Spinal cord (tissue), 9 donors: ENCODE measurements at regions not wholly inside any gene's neighbourhood (a gene's known extent, or its start where the extent isn't known, plus 50 kb on each side); places are given as distances from the start of the nearest gene placed in this dataset.

ENCODE experiments used
- DNase-seq, 6 donors: peaks; one replicate each; pipeline versions ENCODE4 v3.0.0 to v3.0.0-alpha.2; 2013 to 2015; ENCODE audit warnings: low spot score in 6 of 6, low read depth in 4 of 6
- H3K27ac ChIP-seq: one replicate; pipeline ENCODE4 v1.5.1; 2013; ENCODE audit warnings: low read depth, low read length, control low read depth
- H3K27me3 ChIP-seq: one replicate; pipeline ENCODE4 v1.6.1; 2013; ENCODE audit warnings: low read length; ENCODE audit not compliant: control insufficient read depth, insufficient read depth
- H3K36me3 ChIP-seq: one replicate; pipeline ENCODE4 v1.6.1; 2013; ENCODE audit warnings: low read length; ENCODE audit not compliant: control insufficient read depth, insufficient read depth
- H3K4me1 ChIP-seq: one replicate; pipeline ENCODE4 v1.6.1; 2013; ENCODE audit warnings: low read length; ENCODE audit not compliant: control insufficient read depth, insufficient read depth
- H3K4me3 ChIP-seq: one replicate; pipeline ENCODE4 v1.5.1; 2013; ENCODE audit warnings: low read depth, low read length, control low read depth
- H3K9me3 ChIP-seq: one replicate; pipeline ENCODE4 v1.6.1; 2013; ENCODE audit warnings: low read length; ENCODE audit not compliant: control insufficient read depth, insufficient read depth
- WGBS: methylation state at CpG from one replicate; pipeline ENCODE4 v1.1.5; 2013; ENCODE audit warnings: missing lambda C conversion rate; ENCODE audit not compliant: insufficient coverage; 5-methylcytosine and 5-hydroxymethylcytosine counted together
- donor health status: healthy.

DNA sequence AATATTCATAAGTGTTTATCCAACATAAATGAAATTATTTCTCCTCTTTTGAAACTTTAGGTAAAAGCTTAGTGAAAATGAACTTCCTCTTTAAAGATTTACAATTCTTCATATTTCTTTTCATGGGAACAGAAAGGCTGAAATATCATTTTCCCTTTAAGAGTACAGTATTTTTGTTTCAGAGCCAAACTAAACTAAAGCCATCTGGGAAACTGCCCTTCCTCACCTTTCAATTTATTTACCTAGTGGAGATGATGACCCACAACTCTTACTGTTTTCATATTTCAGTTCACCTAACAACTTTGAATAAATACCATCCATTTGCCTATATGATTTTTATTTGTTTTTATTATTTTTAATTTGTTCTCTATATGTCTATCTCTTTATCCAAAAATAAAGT is 105.4 kb downstream of the ALX1 start:
- no peaks in the 10 kb centered on the region for H3K4me1 ChIP-seq
- H3K36me3 ChIP-seq = no peaks in the 10 kb centered on the region
- no peak overlapping the region for H3K27ac ChIP-seq
- H3K27me3 ChIP-seq = no peaks in the 10 kb centered on the region
- H3K9me3 ChIP-seq = no peaks in the 10 kb centered on the region
- DNase-seq = no peak
- H3K4me3 ChIP-seq = no peak overlapping the region

DNA sequence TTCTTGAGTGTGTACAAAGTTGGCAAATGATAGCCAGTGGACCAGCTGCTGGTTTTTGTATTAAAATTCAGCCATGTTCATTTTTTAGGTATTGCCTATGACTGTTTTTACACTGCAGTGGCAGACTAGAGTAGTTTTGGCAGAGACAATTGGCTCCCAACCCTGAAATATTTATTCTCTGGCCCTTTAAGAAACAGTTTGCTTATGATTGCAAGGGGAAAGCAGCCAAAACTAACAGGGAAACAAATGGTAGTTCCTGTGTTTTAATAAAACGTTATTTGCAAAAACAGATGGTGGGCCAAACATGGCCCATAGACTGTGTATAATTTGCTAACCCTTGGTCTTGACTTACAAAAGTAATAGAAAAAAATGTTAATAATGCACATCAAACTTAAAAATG is 110.2 kb downstream of the ALX1 start:
- Histone ChIP-seq H3K36me3 (no peaks in the 10 kb centered on the region), H3K4me1 (no peaks in the 10 kb centered on the region), H3K27me3 (no peaks in the 10 kb centered on the region), H3K4me3 (no peak overlapping the region), H3K27ac (no peak overlapping the region), H3K9me3 (no peaks in the 10 kb centered on the region)
- peak in 2 of 6 donors; percentile 17 to 40 for DNase-seq
- no CpG with 5 or more reads among the region's 1 CpG for WGBS

DNA sequence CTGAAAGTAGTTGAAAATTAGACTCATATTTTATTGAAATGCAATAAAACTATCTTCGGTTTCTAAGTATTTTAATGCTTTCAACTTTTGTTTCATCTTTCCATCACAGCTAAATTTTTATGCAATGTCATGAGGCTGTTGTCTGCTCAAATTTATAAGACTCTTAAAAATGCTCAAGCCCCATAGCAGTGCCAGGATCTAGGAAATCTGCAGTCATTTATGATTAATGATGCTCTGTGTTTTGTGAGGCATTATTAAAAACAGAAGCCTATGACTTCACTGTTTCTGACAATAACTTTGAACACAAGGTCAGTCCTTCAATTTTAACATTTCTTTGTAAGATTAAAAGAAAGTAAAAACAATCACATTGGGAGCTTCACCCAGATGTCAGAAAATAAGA is 112.5 kb downstream of the ALX1 start:
- no CpG with 5 or more reads among the region's 1 CpG for WGBS
- Histone ChIP-seq H3K9me3 (no peaks in the 10 kb centered on the region), H3K4me3 (no peak overlapping the region), H3K36me3 (no peaks in the 10 kb centered on the region), H3K27me3 (no peaks in the 10 kb centered on the region), H3K27ac (no peak overlapping the region), H3K4me1 (no peaks in the 10 kb centered on the region)
- DNase-seq = peak in 1 of 6 donors; percentile 5

- no peaks in the 10 kb centered on the region for H3K36me3 ChIP-seq
- DNase-seq = no peak
- no peaks in the 10 kb centered on the region for H3K27me3 ChIP-seq
- H3K4me3 ChIP-seq = no peak overlapping the region
- H3K4me1 ChIP-seq = no peaks in the 10 kb centered on the region
- H3K27ac ChIP-seq = no peak overlapping the region
- no peaks in the 10 kb centered on the region for H3K9me3 ChIP-seq
These were observed 113.6 kb downstream of the ALX1 start for GRCh38 chr12:85393606-85394005.

- H3K27me3 ChIP-seq = no peaks in the 10 kb centered on the region
- 20% methylated on average over 1 of the region's 3 CpGs for WGBS
- H3K4me3 ChIP-seq = no peak overlapping the region
- H3K36me3 ChIP-seq = no peaks in the 10 kb centered on the region
- H3K4me1 ChIP-seq = no peaks in the 10 kb centered on the region
- H3K27ac ChIP-seq = no peak overlapping the region
- H3K9me3 ChIP-seq = no peaks in the 10 kb centered on the region
- no peak for DNase-seq
These were observed 114.0 kb downstream of the ALX1 start for GRCh38 chr12:85394065-85394464.

DNA sequence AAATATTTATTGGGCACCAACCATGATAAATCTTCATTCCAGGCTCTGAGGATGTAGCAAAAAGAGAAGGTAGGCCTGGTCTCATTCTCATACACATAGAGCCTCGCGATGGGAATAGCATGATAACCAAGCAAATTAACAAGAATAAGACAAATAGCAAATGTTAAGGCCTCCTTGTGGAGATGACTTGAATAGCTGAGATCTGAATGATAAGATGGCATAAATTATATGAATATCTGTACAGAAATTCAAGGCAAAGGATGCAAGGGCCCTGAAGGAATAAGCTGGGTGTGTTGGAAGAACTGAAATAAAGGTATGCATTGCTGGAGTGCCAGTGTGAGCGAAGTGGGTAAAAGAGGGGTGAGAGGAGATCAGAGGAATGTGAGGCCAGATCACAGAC is 114.8 kb downstream of the ALX1 start:
- Histone ChIP-seq H3K27ac (no peak overlapping the region), H3K9me3 (no peaks in the 10 kb centered on the region), H3K4me1 (no peaks in the 10 kb centered on the region), H3K36me3 (no peaks in the 10 kb centered on the region), H3K27me3 (no peaks in the 10 kb centered on the region), H3K4me3 (no peak overlapping the region)
- DNase-seq = no peak
- 100% methylated on average over 1 of the region's 3 CpGs for WGBS

GRCh38 chr12:85405262-85405661 is 125.2 kb downstream of the ALX1 start:
- 100% methylated on average over 1 of the region's 5 CpGs for WGBS
- no peak overlapping the region for H3K27ac ChIP-seq
- no peak overlapping the region for H3K4me3 ChIP-seq
- no peaks in the 10 kb centered on the region for H3K9me3 ChIP-seq
- no peaks in the 10 kb centered on the region for H3K4me1 ChIP-seq
- H3K36me3 ChIP-seq = no peaks in the 10 kb centered on the region
- DNase-seq = no peak
- H3K27me3 ChIP-seq = no peaks in the 10 kb centered on the region

DNA sequence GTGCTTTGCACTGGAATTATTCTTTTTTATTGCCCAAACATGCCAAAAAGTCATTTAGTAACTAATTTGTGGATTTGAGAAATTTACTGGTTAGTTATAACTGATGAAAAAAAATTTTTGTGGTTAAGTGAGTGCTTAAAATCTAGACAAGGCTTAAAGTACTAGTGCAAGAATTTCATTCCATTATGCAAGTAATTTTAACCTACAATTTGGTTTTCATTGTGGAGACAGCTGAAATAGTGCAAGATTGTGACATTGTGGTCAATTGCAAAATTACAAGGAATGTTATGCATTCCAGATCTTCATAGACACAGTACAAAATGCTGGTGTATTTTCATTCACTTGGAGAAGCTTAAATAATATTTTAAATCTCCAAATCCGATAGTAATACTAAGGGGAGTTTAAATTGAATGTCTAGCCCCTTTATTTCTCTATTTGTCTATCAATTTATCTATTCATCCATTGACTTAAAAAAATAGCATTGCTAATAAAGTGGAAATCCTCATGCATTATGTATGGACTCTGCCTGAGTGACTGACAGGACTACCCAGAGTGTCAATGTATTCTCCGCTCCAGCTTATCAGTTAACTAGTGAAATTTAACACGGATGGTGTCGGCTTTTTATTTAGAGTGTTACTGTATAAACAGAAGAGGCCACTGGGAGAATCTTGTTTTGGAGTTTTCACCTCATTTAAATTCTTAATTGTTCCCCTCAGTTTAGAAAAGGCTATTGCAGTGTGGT is 125.9 kb downstream of the ALX1 start:
- H3K27ac ChIP-seq = no peak overlapping the region
- no CpG with 5 or more reads among the region's 4 CpGs for WGBS
- H3K27me3 ChIP-seq = no peaks in the 10 kb centered on the region
- H3K36me3 ChIP-seq = no peaks in the 10 kb centered on the region
- no peaks in the 10 kb centered on the region for H3K4me1 ChIP-seq
- no peaks in the 10 kb centered on the region for H3K9me3 ChIP-seq
- peak in 1 of 6 donors; percentile 33 for DNase-seq
- H3K4me3 ChIP-seq = no peak overlapping the region

DNA sequence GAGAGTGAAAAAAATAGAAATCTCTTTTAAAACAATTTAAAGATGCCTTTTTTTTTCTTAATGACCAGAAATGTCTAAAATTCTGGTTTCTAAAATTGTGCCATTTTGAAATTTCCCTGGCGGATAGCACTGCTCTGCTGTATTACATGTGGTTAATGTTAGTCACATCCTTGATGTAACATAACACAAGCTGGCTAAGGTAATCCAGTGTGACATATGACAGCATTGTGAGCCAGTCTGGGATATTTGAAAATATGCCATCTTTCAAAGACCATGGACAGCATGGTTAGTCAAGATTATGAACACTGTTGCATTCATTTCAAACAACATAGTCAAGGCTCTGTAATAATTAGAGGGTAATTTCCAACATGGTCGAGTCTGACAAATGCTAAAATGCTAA is 133.2 kb downstream of the ALX1 start:
- Histone ChIP-seq H3K36me3 (no peaks in the 10 kb centered on the region), H3K4me1 (no peaks in the 10 kb centered on the region), H3K4me3 (no peak overlapping the region), H3K9me3 (no peaks in the 10 kb centered on the region), H3K27me3 (no peaks in the 10 kb centered on the region), H3K27ac (no peak overlapping the region)
- WGBS = no CpG with 5 or more reads among the region's 2 CpGs
- no peak for DNase-seq

- Histone ChIP-seq H3K27ac (no peak overlapping the region), H3K4me1 (no peaks in the 10 kb centered on the region), H3K9me3 (no peaks in the 10 kb centered on the region), H3K4me3 (no peak overlapping the region), H3K36me3 (no peaks in the 10 kb centered on the region), H3K27me3 (no peaks in the 10 kb centered on the region)
- no CpG with 5 or more reads among the region's 3 CpGs for whole genome bisulfite sequencing
- no peak for DNase-seq
These were observed 142.7 kb downstream of the ALX1 start for GRCh38 chr12:85422762-85423161.
